Right lobe of liver (tissue), 4 donors: ENCODE measurements at regions not wholly inside any gene's neighbourhood (a gene's known extent, or its start where the extent isn't known, plus 50 kb on each side); places are given as distances from the start of the nearest gene placed in this dataset.

Experiments used
- POLR2A ChIP-seq: fragments of 450-650 bp; IDR thresholded peaks from one replicate; pipeline ENCODE4 v1.6.1; 2017; ENCODE audit warnings: antibody characterized with exemption, mild to moderate bottlenecking
- TF ChIP-seq, protein P1 (sequence below), 4 donors: fragments of 200-600 bp in 3 of 4; fragments of 450-650 bp in 1 of 4; IDR thresholded peaks; one replicate each; pipeline versions ENCODE4 v1.5.1 to v1.8.0; 2016 to 2022; ENCODE audit warnings: antibody characterized with exemption in 4 of 4, mild to moderate bottlenecking in 2 of 4
- donor health status: DM: no; HTN: no; CAD: no.
- donor health status: DM: no; HTN: no; CAD: no.
- donor health status: DM: no; HTN: yes; CAD: no.

DNA sequence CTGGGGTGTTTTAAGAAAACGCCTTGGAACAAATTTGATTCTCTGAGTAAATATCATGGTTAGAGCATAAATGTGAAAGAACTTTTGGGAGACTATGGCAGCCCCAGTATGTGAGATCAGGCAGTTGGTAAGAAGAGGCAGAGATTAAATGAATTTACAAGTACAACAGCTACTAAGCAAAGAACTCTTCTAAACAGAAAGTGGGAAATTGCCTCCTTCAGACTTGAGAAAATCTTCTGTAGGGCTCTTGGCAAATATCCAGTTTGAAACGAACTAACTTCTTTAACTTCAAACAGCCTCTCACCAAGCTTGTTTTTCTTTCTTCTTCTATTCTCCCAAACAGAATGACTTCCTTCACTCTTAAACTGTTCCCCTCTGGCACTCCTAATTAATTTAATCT lies 337.7 kb downstream of the SIPA1L2 start:
- TF ChIP-seq, protein P1, sequence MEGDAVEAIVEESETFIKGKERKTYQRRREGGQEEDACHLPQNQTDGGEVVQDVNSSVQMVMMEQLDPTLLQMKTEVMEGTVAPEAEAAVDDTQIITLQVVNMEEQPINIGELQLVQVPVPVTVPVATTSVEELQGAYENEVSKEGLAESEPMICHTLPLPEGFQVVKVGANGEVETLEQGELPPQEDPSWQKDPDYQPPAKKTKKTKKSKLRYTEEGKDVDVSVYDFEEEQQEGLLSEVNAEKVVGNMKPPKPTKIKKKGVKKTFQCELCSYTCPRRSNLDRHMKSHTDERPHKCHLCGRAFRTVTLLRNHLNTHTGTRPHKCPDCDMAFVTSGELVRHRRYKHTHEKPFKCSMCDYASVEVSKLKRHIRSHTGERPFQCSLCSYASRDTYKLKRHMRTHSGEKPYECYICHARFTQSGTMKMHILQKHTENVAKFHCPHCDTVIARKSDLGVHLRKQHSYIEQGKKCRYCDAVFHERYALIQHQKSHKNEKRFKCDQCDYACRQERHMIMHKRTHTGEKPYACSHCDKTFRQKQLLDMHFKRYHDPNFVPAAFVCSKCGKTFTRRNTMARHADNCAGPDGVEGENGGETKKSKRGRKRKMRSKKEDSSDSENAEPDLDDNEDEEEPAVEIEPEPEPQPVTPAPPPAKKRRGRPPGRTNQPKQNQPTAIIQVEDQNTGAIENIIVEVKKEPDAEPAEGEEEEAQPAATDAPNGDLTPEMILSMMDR (IDR thresholded peaks at IDR 0.05): no peak
- no peak for TF ChIP-seq POLR2A
